Esophagus mucosa (tissue), 1 donor: ENCODE measurements at regions not wholly inside any gene's neighbourhood (a gene's known extent, or its start where the extent isn't known, plus 50 kb on each side); places are given as distances from the start of the nearest gene placed in this dataset.

Source experiments
- ATAC-seq: fragments of 200-7000 bp; cut with Tn5 transposase; one replicate; pipeline ENCODE4 v1.9.1; 2020
- donor health status: DM: yes; HTN: yes; CAD: no.

DNA sequence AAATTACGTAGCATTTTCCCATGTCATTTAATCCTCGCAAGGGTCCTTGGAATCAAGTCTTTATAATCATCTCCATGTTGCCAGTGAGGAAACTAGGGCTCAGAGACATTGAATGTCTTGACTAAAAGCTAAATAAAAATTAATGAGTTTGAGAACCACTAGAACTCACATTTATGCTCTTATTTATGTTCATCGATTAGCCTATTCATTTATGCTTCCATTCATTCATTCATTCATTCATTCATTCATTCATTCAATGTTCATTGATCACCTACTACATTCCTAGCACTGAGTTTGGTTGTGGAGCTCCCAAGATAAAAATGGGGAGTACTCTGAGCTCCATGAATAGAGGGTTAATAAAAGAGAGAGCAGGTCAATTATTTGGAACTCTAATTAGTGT is 59.7 kb downstream of the KCNA1 start:
- ATAC-seq, result no peak

DNA sequence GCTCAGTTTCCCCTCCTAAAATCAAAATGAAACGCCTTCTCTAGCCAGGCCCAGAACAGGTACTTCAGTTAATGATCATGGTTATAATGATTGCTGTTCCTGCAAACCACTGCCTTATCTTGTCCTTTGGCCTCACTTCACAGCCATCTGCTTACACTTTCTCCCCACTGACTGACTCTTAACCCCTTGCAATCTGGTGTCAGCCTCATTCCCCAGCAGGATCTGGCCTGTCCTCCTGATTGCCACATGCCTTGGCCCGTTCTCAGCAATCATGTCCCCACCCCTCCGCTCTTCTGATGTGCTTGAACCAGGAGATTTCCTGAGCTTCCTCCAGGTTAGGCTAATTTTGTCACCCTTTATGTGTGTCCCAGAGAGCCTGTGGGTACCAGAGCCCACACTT is 64.5 kb downstream of the KCNA1 start:
- no peak for ATAC-seq

DNA sequence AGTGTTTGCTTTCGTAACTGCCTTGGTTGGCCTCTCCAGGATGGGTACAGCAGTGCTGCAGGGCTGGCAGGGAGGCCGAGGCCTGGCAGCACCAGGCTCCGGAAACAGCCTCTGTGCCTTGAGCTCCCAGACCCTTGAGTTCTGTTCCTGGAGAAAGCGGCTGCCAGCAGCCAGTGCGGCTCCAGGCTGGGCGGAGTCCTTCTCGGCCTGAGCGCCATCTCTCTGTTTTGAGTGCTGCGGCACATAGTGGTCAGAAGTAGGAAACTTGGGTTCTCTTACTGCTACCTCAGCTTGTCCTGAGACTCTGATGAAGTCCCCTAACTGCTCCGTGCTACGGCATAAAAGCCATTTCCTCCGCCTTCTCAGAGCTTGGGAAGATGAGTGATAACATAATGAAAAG is 65.9 kb downstream of the KCNA1 start:
- ATAC-seq, result peak; percentile 23

DNA sequence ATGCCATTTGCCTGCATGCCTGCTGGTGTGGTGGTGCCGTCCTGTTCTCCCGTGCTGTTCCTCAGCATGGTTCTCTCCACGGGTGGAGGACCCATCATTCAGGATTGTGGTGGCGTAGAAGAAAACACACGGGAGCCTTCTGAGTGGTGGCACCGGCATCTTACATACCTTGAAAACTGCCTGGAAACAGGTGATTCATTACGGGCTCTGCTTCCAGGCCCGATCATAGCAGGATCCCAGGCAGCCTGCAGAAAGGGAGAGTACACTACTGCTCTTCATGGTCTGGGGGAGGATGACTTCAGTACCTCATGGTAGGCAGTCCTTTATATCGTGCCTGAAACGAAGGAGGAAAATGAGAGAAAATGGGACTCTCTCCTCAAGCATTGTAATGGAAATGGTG is 66.6 kb upstream of the KCNA5 start:
- ATAC-seq, result no peak

DNA sequence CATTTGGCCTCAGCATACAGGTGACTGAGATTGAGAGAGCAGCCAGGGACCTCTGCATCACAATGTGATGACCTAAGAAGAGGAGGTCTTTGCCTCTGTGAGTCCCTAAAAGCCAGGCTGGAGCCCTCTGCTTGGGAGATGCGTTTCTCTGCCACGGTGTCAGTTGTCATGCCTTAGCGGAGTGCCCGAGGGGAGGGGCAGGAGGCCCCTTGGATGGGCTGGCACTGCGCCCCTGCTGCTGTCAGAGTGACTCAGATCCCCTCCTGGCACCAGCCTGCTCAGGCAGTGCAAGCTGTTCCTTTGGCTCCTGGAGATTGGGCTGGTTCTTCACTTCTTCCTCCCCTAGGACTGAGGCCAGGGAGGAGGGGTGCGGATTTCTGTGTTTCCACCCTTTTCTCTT is 64.9 kb upstream of the KCNA5 start:
- ATAC-seq, result no peak

DNA sequence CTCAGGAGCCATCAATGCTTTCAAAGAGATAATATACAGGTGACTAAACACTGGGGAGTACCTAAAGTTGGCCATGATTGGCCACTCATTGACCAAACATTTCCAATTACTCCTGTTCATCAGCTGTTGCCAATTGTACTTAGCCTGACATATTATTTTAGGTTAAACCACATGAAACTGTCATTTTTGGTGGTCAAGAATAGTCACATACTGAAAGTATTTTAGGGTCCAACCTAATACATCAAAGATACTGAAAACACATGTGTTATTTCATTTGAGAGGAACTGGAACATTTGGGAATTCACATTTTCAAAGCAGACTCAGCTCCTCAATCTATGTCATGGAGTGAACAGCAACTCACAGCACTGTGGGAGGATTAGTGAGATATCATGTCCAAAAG is 63.9 kb upstream of the KCNA5 start:
- ATAC-seq, result no peak

DNA sequence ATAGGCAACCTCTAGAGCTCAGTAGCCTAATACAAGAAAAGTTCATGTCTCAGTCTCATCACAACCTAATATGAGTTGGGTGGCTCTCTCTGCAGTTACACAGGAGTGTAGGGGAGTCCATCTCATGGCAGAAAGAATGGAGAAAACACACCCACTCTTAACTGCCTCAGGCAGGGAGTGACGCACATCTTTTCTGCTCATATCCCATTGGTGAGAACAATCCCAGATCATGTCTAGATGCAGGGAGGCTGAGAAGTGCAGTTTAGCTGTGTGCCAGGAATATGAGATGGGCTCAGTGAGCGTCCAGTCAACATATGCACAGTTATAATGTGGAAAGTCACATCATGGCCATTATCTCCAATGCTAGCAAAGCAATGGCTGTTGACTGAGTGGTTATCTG is 59.3 kb upstream of the KCNA5 start:
- no peak for ATAC-seq

DNA sequence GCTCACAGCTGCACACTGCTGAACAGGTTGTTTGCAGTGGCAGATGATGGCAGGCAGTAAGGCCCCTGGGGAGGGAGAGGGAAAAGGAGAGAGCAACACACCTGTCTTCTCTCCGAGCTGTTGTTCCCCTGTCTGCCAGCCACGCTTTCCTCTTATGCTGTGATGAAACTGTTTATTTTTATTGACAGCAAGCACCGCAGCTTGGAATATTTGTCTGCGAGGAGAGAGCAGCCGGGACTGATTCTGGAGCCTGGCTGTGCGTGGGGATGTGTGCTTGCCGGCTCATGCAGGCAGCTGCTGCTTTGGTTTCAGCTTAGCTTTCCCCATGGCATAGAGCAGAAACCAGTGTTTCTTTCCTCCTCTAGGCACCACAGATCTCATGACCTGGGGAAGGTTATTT is 58.7 kb upstream of the KCNA5 start:
- no peak for ATAC-seq

DNA sequence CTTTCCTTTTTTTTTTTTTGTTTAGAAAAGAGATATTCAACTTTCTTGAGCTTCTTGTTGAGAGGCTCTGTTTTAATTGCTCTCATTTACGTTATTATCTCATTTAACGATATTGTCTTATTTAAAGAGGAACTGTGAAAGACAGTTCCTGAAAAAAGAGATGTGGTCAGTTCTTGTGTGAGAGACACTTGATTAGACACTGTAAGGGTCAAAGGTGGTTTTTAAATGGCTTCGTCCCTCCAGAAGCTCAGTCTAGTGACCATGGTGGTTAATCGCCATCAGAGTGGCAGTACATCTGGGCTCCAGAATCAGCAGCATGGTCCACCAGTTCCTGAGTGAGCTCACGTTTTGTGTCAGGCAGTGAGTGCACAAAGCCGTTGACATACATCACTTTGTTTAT is 57.9 kb upstream of the KCNA5 start:
- ATAC-seq, result no peak

DNA sequence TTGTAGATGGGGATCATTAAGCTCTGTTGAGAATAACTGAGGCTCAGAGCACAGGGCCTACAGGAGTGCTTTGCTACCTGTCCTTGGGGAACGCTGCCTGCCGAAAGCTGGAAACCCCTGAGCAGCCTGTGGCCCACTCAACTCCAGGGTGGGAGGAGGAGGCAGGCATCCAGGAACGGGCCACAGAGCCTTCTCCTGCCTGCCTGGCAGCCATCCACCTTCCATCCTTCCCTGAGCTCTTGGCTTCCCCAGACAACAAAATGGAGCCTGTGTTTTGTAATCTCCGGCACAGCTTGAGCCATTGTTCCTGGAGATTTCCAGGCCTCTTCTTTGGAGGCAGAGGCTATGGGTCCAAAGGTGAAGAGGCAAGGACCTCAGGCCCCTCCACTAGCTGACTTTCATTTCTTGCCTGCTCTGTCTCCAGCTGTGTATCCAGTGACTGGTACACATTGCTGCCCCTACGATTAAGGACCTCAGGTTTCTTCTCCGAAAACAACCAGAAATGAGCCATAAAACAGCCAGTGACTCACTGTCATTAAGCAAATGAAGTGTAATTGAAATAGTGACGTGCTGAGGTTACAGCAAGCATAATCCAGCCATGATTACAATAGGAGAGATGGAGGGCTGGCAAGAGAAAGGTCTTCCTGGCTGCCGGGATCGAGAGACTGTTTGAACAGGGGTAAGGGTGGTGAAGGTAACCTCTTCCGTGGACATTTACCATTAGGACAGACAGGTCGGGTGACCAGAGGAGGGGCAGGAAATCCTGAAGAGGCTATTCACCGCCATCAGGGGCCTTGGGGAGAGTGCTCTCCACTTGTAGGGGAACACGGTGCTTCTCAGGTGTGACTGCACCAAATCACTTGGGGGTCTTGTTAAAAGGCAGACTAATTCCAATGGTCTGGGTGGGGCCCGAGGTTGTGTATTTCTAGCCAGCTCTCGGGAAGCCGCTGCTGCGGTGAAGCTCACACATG is 56.3 kb upstream of the KCNA5 start:
- no peak for ATAC-seq

DNA sequence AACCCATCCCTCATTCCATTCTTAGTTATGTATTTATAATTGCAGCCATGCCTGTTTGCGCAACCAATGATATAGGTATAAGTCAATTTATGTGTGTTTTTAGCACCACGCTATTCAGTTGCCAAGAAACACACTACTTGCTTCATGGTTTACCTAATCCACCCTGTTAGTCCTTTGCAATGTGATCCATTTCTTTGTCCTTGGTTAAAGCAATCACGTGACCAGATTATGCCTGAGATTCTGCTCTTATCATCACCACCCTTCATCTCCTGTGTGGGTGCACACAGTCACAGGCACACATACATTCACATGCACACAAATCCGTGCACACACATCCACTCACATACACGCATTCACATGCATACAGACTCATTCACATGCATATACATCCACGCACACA is 52.3 kb upstream of the KCNA5 start:
- ATAC-seq, result no peak

DNA sequence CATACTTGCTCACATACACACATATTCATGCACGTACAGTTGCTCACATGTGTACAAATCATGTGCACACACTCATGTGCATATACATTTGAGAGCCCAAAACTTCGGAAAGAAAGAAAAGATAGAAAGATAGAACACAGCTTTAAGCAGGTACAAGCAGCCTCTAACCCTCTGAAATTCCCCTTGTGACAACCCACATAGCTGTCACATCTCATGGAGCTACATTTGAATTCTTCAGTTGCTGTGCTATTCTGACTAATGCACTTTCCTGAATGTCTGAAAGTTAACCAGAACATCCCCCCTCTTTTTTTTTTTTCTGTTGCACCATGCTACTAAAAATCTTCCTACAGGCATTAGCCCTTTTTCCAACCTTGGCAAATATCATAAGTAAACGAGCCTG is 51.9 kb upstream of the KCNA5 start:
- no peak for ATAC-seq

DNA sequence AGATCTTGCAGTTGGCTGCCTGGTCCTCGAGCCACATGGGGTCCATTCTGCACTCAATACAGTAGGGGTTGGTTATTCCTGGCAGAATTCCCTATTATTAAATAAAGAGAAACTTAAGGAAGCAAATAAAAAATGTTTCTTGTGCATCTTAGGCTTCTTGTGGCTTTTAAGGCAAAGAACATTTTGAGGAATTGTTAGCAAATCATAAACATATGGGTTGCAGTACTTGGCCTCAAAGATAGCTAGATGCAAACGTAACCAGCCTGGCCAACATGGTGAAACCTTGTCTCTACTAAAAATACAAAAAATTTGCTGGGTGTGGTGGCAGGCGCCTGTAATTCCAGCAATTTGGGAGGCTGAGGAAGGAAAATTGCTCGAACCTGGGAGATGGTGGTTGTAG is 50.8 kb upstream of the KCNA5 start:
- no peak for ATAC-seq
